Right lobe of liver (tissue), 4 donors: ENCODE measurements at regions not wholly inside any gene's neighbourhood (a gene's known extent, or its start where the extent isn't known, plus 50 kb on each side); places are given as distances from the start of the nearest gene placed in this dataset.

ENCODE experiments used
- CTCF ChIP-seq, 4 donors: fragments of 200-600 bp in 3 of 4; fragments of 450-650 bp in 1 of 4; IDR thresholded peaks; one replicate each; pipeline versions ENCODE4 v1.5.1 to v1.8.0; 2016 to 2022; ENCODE audit warnings: antibody characterized with exemption in 4 of 4, mild to moderate bottlenecking in 2 of 4
- POLR2A ChIP-seq: fragments of 450-650 bp; IDR thresholded peaks from one replicate; pipeline ENCODE4 v1.6.1; 2017; ENCODE audit warnings: antibody characterized with exemption, mild to moderate bottlenecking
- donor health status: DM: no; HTN: no; CAD: no.
- donor health status: DM: no; HTN: no; CAD: no.
- donor health status: DM: no; HTN: yes; CAD: no.

- no peak for TF ChIP-seq POLR2A
- TF ChIP-seq CTCF (IDR thresholded peaks at IDR 0.05) = peak in 2 of 4 donors; percentile 9 to 15
These were observed 54.9 kb upstream of the ZSWIM6 start for GRCh38 chr5:61277190-61277589.
